ENCODE measurements at regions not wholly inside any gene's neighbourhood (a gene's known extent, or its start where the extent isn't known, plus 50 kb on each side); places are given as distances from the start of the nearest gene placed in this dataset.

- TF ChIP-seq CTCF (IDR thresholded peaks at IDR 0.05; ENCODE audit: control extremely low read depth in 1 of 3, insufficient read depth in 1 of 3, low read depth in 1 of 3, low read length in 3 of 3) = no peak
- TF ChIP-seq BACH1 (IDR thresholded peaks at IDR 0.05; ENCODE audit: low read length) = no peak
- no peak for TF ChIP-seq CBX8 (IDR thresholded peaks at IDR 0.05; ENCODE audit: borderline replicate concordance, low read depth, low read length)
- no peak for TF ChIP-seq POLR2A (IDR thresholded peaks at IDR 0.05; ENCODE audit: control extremely low read depth in 1 of 2, low read depth in 2 of 2, low read length in 2 of 2)
- no peak for TF ChIP-seq SP1 (IDR thresholded peaks at IDR 0.05; ENCODE audit: low read depth, low read length)
- TF ChIP-seq HDAC2 (IDR thresholded peaks at IDR 0.05; ENCODE audit: borderline replicate concordance in 1 of 2, low read depth in 2 of 2, low read length in 2 of 2) = no peak
- no peak for TF ChIP-seq EZH2 (IDR thresholded peaks at IDR 0.05; ENCODE audit: low read depth, low read length, severe bottlenecking)
- no peak for TF ChIP-seq EP300 (IDR thresholded peaks at IDR 0.05; ENCODE audit: borderline replicate concordance in 1 of 2, low read depth in 2 of 2, low read length in 2 of 2)
- no peak for TF ChIP-seq GABPA (IDR thresholded peaks at IDR 0.05; ENCODE audit: borderline replicate concordance, insufficient read depth, low read length)
- no peak for TF ChIP-seq CBX5 (IDR thresholded peaks at IDR 0.05; ENCODE audit: low read depth, low read length)
- no peak for TF ChIP-seq TAF1 (IDR thresholded peaks at IDR 0.05; ENCODE audit: low read depth, low read length)
- no peak for TF ChIP-seq RAD21 (IDR thresholded peaks at IDR 0.05 in 1 of 2, conservative IDR thresholded peaks at IDR 0.05 in 1 of 2; ENCODE audit: low read depth in 2 of 2, low read length in 2 of 2)
Measured at GRCh38 chr11:19460718-19461405, 220.1 kb upstream of the E2F8 start.
